NCI-H226 (cell line): ENCODE measurements at regions not wholly inside any gene's neighbourhood (a gene's known extent, or its start where the extent isn't known, plus 50 kb on each side); places are given as distances from the start of the nearest gene placed in this dataset.
"Not testable (repeated sequence)": the region's sequence is repeated elsewhere in the genome, so short reads cannot be mapped to it uniquely, and the experiment has no call there.

Source experiments
- DNase-seq: peaks from one replicate; pipeline ENCODE4 v3.0.0-alpha.2; 2015

- no peak for DNase-seq
Observed at GRCh38 chr2:16058747-16059358, 118.5 kb downstream of the MYCN start.

- DNase-seq = no peak
Observed at GRCh38 chr2:16058256-16058655, 117.9 kb downstream of the MYCN start.

DNA sequence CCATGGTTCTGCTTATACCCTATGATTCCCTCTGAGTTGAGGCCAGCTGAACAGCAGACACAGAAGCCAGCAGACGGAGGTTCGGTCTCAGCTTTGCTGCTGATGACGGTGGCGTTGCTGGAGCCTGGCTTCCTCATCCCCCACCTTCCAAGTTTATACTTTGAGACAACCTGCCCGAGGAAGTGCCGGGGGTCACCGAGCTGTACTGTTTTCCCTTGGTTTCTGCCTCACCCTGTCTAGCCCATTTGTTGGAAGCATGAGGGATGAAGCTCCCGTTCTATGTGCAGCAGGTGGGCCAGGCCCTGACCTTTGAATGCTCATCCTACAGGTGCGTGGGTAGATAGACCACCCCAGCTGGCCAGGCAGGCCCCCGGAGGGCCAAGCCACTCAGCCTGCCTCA, 117.3 kb downstream of the MYCN start:
- no peak for DNase-seq

DNA sequence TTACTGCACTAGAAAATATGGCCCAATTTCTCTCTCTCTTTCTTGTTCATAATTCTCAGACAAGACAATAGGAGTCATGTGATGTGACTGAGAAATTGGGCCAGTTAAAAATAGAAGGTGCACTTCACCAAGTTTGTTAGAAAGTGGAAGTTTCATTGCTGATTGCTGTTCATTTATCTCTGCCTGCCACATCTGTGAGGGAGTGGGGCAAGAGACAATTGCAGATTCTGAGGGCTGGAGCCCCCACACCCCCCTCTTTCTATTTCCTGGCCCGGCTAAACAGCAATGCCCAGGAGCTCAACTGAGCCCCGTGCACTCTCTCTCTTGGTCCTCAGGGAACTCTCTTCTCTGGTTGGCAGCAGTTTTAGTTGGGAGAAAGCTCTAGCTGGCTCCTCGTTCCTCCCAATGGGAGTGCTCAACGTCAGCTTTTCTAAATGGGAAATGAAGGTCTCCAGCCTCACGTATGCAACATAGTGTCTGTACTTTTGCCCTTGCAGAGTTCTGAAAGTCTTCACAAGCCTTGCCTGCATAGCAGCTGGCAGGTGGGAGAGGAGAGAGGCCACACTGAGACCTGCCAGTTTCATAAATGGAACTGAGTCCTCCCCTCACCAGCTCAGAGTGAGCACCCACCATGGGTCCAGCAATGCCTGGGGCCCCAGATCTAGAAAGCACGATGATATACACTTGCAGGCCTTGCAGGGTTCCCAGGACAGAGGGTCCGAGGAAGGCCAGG, 115.7 kb downstream of the MYCN start:
- no peak for DNase-seq

DNA sequence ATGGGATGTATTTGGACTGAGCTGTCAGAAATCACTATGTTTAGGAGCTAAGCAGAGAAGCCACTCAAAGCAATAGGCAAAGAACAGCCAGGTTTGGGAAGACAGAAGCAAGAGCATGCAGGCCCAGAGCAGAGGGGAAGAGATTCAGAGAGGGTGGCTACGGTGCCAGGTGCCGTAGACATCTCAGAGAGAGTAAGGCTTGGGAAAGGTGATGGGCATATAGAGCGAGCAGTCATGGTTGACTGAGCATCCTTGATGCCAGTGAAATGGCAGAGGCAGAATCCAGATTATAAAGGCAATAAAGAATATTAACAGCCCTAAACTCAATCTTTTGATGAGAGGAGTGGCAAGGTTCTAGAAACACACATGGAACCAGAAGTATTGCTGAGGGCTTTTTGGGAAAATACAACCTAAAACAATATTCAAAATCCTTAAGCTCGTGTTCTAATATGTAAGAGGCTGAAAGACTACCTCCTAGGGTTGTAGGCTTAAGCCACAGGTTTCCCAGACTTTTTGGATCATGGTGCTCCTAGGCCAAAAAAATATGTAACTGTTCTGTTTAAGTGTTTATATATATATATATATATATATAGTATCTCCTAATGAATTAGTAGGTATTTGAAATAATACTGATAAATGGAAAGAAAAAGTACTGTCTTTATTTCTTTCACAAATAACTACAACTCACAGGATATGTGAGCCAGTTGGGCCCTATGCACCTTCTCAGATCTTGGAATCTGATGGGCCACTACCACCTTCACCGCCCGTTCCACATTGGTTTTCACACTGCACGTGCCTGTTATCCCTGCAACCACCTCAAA, 113.3 kb downstream of the MYCN start:
- no peak for DNase-seq

DNA sequence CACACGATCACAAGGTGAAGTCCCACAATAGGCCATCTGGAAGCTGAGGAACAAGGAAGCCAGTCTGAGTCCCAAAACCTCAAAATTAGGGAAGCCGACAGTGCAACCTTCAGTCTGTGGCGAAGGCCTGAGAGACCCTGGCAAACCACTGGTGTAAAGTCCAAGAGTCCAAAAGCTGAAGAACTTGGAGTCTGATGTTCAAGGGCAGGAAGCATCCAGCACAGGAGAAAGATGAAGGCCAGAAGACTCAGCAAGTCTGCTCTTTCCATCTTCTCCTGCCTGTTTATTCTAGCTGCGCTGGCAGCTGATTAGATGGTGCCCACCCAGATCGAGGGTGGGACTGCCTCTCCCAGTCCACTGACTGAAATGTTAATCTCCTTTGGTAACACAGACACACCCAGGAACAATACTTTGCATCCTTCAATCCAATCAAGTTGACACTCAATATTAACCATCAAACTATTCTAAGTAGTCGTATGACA, 112.3 kb downstream of the MYCN start:
- not testable (repeated sequence) for DNase-seq

DNA sequence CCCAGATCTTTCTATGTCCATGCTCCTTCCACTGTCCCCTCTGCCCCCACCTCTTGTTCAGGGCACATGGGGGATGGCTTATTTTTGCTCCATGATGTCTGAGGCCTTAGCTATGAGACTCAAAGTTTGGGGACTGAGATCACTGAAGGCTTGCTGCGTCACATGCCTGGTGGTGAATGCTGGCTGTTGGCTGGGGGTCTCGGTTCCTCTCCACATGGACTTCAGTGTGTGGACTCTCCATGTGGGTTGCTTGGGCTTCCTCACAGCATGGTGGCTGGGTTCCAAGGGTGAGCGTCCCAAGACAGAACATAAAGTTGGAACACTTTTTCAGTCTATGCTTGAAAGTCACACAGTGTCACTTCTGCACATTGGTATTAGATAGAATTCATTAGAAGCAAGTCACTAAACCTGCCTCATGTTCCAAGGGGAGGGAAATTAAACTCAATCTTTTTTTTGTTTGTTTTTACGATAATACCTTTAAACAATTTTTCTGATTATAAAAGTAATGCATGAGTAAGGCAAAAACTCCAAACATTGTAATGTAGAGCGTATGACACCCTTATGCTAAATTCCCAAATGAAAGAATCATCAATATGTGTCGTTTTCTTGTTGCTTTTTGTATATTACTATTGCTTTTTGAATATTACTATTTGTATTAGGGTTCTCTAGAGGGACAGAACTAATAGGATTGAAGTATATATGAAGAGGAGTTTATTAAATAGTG, 111.7 kb downstream of the MYCN start:
- no peak for DNase-seq

GRCh38 chr2:16050908-16051489, 110.6 kb downstream of the MYCN start:
- DNase-seq = no peak

- no peak for DNase-seq
Observed at GRCh38 chr2:16050261-16050907, 110.0 kb downstream of the MYCN start.

GRCh38 chr2:16049406-16049805, 109.1 kb downstream of the MYCN start:
- no peak for DNase-seq

DNA sequence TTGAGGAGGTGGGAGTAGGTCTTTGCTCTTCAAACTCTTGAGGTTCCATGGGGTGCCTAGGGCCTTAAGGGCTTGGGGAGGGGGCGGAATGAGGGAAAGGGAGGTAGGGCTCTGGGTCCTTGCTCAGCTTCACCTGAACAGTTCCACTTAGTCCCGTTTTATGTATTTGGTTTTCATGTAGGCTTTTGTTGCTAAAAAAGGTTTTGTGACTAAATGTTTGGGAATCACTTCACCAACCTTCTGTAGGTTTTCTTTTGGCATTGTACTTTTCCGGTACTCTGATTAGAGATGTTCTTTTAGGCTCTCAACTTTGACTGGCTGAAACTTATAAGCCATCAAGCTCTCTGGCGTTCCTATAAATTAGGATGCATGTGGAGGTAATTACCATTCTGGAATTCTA, 108.1 kb downstream of the MYCN start:
- DNase-seq = no peak

DNA sequence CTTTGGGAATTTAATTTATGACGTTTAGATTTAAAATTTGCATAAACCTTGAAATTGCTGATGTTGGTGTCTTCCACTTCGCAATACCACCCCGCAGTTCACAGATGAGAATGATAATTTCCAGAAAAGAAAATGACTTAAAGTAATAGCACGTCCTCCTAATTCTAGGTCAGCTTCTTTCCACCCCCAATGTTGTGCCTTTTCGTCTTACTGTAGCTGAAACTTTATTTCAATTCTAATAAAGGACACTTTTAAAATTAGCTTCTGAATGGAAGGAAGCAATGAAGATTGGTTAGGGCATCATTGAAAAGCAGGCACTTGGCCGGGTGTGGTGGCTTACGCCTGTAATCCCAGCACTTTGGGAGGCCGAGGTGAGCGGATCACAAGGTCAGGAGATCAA, 107.4 kb downstream of the MYCN start:
- no peak for DNase-seq

DNA sequence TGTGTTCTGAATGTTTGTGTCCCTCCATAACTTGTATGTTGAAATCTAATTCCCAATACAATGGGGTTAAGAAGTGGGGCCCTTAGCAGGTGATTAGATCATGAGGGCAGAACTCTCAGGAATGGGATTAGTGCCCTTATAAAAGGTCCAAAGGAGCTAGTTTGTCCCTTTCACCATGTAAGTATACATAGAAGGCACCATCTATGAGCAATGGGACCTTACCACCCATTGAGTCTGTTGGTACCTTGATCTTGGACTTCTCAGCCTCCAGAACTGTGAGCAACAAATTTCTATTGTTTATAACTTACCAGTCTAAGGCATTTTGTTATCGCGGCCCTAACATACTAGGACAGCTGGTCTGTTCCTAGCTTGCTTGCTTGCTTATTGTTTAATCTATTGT, 106.3 kb downstream of the MYCN start:
- DNase-seq = no peak

DNA sequence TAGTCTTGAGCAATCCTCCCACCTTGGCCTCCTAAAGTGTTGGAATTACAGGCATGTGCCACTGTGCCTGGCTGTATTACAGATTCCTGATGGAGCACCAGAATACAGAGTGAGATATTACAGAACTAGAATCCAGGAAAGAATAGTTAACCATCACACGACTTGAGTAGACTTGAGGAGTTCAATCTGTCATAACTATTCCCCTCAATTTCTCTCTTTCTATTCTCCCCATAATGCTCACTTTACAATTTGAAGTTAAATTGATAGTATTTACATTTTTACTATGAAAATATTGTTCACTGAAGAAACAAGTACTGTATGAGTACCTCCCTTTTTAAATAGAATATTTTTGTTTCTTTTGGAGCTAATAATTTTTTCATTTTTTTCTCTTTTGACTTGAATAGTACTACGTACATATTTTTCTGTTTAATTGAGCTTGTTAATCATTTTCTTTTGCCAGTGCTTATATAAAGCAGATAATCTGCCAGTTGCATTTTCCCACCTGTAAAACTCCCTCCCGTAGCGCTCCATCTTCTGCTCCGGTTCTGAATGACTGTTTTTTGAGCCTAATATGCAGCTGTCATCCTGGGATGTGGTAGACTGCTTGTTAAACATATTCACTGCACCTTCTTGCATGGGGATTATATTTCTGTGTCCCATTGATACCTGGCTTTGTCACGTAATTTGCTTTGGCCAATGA, 105.5 kb downstream of the MYCN start:
- peak; percentile 48 for DNase-seq

DNA sequence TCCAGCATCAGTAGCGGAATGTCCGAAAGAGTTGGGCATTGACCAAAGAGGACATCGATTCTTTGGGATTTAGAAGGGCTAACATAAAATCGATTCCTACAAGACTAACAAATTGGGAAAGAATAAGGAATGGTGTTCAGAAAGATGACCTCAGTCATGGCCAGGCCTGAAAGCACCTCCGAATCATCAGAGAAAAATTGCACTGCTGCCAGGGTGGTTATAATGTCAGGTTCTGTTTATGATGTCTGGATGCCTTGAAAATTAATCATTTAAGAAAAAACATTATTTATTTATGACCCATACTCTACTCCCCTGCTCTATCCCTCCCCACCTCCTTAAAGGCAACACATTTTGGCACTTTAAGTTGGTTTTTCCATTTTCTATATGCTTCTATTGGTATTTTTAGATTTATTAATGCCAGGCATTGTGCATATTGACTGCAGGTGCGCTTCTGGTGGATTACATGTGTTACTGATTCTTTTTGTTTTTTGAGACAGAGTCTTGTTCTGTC, 104.7 kb downstream of the MYCN start:
- DNase-seq = peak; percentile 59

DNA sequence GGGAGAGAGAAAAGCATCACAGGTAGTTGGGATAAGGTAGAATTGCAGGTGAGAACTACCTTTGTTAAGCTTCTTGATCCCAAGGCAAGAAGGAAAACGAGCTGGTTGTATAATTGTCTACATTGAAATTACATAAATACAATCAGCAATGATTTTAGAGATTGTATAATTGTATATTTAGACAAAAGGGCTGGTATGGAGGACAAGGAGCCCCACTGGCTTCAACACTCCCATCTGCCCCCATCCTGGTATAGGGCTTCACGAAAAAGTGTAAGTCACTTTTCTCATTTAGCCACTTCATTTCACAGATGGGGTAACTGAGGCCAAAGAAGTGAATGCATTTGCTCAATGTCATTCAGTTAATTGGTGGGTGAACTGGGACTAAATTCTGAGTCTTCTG, 103.3 kb downstream of the MYCN start:
- no peak for DNase-seq

DNA sequence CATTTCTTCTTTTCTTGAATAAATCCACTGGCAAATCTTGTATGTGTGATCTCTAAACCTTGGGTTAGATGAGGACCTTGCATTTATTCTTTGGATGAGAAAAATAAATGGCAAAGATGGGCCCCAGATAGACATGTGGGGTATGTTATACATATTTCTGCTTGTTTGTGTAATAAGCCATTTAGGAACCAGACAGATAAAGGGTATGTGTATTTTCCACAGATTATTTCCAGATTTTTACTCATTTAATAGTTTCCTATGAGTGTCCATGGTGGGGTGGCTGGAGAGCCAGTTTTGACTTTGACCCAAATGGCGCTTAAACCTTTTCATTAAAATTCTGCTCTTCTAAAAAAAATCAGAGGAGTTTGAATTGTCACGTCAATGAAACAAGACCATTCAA, 102.8 kb downstream of the MYCN start:
- no peak for DNase-seq

DNA sequence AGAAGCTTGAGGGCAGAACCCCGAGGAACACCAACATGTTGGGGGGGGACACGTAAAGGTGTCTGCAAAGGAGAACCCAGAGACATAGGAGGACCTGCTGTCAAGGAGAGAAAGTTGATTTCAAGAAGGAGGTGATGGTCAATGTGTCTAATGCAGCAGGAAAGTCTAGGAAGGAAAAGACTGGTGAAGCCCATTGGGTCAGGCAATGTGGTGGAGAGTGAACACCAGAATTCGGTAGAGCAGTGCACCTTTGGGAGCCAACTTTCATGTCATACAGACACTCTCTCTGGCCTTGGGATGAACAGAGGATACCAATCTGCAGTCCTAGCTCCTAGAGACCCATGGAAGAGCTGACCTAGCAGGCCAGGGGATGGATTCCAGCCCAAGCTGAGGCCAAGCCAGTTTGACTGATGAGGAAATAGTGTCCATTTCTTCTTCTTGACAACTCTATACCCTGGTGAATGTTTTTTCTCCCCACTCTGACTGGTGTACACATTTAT, 101.9 kb downstream of the MYCN start:
- DNase-seq = no peak

DNA sequence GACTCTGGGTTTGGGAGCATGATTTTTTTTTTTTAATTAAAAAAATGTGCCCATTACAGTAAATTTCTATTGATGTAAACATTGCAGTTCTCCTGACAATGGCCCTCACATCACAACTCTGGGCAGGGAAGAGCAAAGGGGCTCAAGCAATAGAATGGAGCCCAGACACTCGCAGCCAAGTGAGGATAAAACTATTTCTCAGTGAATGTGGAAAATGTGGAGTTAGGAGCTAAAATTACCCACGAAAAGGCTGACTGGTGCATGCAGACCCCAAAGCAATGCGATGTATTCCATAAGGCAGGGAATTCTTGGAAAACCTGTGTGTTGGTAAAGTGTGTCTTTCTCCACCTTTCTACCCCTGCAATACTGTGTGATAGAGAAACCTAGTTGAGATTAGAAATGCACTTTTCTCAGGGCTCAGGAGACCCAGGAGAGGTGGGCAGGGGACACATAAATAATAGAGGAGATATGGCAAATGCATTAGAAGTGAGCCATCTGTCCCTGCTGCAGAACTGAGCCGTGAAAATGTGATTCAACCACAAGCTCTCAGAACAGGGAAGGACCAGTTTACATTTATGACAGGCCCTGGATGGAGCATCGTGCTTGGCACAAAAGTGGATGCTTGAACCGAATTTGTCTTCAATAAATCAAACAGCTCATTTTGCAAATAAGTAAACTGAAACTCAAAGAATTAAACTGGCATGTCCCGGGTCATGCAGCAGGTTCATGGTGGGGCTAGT, 100.1 kb downstream of the MYCN start:
- no peak for DNase-seq

GRCh38 chr2:16039823-16040222, 99.5 kb downstream of the MYCN start:
- no peak for DNase-seq
